GM21447 (cell line): ENCODE measurements at regions not wholly inside any gene's neighbourhood (a gene's known extent, or its start where the extent isn't known, plus 50 kb on each side); places are given as distances from the start of the nearest gene placed in this dataset.

Experiments
- ATAC-seq: cut with Tn5 transposase; IDR thresholded peaks from one replicate; pipeline ENCODE4 v1.9.1; 2021; ENCODE audit not compliant: unreplicated experiment

DNA sequence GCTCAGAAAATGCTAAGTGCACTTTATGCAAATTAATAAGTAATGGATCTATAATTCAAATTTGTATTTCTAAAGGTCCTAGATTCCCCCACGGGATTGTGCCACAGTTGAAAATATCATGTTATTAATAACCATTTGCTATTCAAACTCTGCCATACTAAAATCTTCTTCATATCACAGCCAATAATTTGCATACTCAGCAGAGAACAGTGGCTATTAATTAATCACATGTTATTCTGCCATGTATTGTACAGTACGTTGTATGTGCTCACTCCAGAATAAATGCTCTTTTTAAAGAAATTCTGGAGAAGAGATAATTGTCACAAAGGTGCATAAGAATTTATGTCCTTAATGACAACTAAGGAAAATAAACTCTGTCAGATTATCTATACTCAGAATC, 184.9 kb upstream of the LUZP2 start:
- no peak for ATAC-seq

GRCh38 chr11:24312464-24313238, 184.2 kb upstream of the LUZP2 start:
- no peak for ATAC-seq

DNA sequence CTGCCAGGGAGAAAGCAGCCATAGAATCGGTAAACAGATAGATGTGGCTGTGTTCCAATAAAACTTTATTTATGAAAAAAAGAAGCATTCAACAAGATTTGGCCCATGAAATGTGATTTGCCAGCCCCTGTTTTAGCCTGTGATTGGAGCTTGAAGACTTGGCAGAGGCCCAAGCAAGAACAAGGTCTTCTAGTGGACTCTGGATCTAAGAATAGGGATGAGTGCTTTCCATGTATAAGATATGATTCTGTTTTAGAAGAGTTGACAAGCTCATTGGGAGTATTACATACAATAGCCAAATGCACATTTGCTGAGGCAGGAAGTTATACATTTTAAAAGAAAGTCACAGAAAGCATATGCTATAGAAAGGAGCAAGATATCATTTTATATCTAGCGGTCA, 175.6 kb upstream of the LUZP2 start:
- ATAC-seq = no peak

GRCh38 chr11:24324211-24324610, 172.6 kb upstream of the LUZP2 start:
- ATAC-seq = no peak

GRCh38 chr11:24344222-24344621, 152.6 kb upstream of the LUZP2 start:
- ATAC-seq = no peak

- ATAC-seq = no peak
Measured at GRCh38 chr11:24348908-24349307, 147.9 kb upstream of the LUZP2 start.

DNA sequence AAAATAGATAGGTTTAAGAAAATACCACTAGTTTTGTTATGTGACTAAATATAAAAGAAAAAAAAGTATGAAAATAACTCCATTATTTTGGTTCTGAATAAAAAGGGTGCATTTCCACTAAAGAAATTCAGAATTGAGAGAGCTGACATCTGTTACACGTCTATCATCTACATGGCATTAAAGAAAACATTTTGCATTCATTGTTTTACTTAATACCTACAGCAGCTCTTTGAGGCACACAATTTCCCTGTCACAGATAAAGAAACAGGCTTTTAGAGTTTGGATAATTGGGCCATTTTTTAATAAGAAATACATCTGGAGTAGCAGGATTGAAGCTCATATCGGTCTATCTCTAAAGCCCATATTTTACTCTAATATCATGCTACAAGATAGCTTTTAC, 145.7 kb upstream of the LUZP2 start:
- no peak for ATAC-seq

- ATAC-seq = no peak
Measured at GRCh38 chr11:24356501-24356900, 140.4 kb upstream of the LUZP2 start.

GRCh38 chr11:24357620-24358410, 139.0 kb upstream of the LUZP2 start:
- no peak for ATAC-seq

DNA sequence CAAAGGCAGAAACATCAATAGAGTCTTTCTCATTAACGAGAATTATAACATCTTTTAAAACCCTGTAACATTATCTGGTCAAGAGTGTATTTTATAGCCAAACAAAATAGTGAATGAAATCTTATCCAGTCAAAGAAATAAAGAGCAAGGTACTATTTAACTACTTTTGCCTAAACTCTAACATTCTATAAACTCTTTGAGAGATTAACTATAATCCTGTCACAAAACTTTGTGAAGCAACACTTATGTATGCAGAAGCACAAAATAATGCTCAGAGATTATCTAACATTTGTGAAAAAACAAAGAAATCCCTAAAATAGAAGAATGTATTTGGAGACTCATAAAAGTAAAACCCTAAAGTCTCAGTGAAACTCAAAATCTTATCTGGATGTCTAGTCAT, 124.4 kb upstream of the LUZP2 start:
- no peak for ATAC-seq

DNA sequence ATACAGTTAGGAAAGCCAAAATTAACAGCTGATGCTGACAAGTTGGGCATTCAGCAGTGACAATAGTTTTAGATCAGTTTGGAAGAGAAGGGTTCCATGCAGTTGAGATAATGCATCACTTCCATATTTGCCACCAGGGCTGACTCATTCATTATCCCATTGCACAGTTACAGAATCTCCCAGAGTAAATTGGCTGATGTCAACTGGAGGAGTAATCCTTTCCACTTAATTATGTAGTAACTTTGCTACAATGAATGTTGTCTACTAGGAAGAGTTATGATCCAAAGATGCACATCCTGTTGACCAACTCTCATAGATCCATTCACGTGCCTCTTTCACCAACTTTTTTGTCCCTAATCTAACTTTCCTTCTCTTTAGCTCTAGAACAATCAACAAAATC, 123.3 kb upstream of the LUZP2 start:
- no peak for ATAC-seq

DNA sequence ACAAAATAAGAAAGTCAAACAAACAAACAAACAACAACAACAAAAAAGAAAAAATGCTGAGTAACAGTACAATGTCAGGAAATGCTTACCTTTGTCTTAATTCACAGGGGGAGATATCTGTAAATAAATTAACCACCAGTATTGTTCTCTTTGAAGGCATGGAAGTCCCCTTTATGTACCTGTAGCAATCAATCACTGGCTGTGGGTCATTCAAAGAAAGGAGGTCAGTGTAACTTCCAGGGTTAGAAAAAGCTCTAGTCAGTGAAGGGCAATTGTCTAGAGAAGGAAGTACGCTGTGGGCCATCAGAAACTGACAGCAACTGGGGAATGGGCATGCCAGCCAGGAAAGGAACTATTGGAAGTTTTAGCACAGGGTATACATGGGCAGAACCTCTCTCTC, 121.5 kb upstream of the LUZP2 start:
- no peak for ATAC-seq

GRCh38 chr11:24375931-24376330, 120.9 kb upstream of the LUZP2 start:
- ATAC-seq = no peak

GRCh38 chr11:24383137-24383536, 113.7 kb upstream of the LUZP2 start:
- ATAC-seq = no peak

DNA sequence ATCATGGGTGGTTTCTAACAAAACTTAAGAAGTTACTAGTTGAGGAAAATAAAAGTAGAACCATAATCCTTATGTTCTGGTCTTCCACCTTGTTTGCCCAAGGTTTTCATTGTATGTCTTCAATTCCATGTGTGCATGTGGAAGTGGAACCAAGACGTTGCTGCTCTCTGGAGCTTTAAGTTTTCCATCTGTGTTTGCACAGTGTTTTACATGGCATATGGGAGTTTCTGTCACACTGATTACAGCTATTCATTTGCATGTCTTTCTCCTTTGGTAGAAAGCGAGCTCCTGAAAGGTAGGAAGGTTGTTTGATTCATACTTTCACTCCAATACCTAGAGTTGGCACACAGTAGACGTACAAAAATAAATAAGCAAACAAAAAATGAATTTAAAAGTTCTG, 112.6 kb upstream of the LUZP2 start:
- no peak for ATAC-seq

GRCh38 chr11:24386546-24387397, 110.1 kb upstream of the LUZP2 start:
- ATAC-seq = no peak

DNA sequence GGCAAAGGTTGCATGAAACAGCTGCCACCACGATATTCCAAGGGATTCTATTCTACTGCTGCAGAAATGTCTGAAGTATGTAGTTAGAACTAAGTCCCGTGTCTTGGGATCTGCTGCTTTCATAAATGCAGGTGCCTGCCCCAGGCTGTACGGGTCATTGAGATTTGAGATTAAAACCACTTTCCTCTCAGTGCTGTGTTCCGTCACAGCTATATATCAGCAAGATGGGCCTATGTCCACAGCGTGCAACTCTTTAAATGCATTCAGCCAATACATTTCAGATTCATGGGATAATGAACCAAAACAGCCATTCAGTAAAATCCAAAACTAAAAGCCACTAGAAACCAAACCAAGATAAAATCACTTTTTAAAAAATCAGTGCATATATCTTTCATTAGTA, 107.3 kb upstream of the LUZP2 start:
- ATAC-seq = no peak

DNA sequence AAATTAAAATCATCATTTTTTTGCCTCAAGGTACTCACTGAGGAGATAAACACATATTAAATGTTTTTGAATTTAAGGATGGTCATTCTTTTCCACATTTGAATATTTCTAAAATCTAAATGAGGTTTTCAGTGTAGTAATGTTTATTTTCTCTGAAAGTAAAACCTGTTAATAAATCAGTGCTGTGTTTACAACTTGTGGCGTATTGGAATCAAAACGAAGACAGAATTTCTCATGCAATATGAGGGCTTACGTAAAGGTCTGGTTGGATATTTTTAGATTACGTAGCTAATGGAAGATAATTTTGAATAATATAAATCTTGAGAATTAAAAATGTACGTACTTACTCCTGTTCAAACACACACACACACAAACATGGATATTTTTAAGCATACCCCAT, 106.8 kb upstream of the LUZP2 start:
- no peak for ATAC-seq

GRCh38 chr11:24390762-24391161, 106.1 kb upstream of the LUZP2 start:
- ATAC-seq = no peak

DNA sequence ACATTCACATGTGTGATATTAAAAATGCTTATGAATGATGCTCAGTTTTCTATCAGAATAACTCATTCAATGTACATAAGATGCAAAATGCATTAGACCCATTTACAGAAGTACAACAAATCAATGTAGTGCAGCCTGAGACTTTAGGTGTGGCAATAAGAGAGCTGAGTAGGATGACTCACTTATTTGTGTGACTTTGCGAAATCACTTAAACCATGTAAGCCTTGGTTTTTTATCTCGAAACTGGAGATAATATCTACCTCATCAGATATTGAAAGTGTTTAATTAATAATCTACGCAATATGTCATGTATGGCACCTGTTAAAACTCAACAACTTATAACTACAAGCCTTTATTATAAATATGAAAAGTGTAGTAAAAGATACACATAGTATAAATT, 105.7 kb upstream of the LUZP2 start:
- ATAC-seq = no peak

- ATAC-seq = no peak
Measured at GRCh38 chr11:24400059-24400665, 96.7 kb upstream of the LUZP2 start.
